ENCODE measurements at regions not wholly inside any gene's neighbourhood (a gene's known extent, or its start where the extent isn't known, plus 50 kb on each side); places are given as distances from the start of the nearest gene placed in this dataset.
A peak's percentile ranks its signal among the peaks of the same experiment; 100 is the strongest.

DNA sequence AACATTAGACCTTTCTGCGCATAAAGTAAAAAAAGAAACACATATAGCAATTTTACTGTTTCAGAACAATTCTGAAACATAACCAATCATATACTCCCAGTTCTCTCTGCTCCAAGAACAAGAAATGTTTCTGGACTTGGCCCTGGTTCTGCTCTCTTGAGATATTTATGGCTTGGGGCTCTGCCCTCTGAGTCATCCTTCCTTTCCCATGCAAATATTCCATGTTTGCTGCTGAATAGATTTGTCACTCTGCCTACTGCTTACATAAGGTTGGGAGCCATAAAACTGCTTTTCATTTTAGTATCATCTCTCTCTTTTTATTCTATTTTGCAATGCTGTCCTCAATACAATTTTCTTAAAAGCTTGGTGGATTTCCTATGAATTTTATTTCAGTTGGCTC lies 499.6 kb upstream of the ACVR2A start:
- in situ Hi-C loops (cut with MboI; ENCODE audit: low pct_unique_long_range_greater_than_20kb, low sequenced_read_pairs, unreplicated experiment): loop anchor here (25.0 kb wide), 1 partner anchor 258 kb away; no protein-coding TSS in a partner anchor
- TF ChIP-seq, protein P1, sequence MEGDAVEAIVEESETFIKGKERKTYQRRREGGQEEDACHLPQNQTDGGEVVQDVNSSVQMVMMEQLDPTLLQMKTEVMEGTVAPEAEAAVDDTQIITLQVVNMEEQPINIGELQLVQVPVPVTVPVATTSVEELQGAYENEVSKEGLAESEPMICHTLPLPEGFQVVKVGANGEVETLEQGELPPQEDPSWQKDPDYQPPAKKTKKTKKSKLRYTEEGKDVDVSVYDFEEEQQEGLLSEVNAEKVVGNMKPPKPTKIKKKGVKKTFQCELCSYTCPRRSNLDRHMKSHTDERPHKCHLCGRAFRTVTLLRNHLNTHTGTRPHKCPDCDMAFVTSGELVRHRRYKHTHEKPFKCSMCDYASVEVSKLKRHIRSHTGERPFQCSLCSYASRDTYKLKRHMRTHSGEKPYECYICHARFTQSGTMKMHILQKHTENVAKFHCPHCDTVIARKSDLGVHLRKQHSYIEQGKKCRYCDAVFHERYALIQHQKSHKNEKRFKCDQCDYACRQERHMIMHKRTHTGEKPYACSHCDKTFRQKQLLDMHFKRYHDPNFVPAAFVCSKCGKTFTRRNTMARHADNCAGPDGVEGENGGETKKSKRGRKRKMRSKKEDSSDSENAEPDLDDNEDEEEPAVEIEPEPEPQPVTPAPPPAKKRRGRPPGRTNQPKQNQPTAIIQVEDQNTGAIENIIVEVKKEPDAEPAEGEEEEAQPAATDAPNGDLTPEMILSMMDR (IDR thresholded peaks at IDR 0.05; ENCODE audit: extremely low read depth, insufficient read depth, missing control alignments): no peak
- no peak for DNase-seq (ENCODE audit: low spot score)

GRCh38 chr2:147342329-147342728 lies 502.5 kb upstream of the ACVR2A start:
- TF ChIP-seq, protein P1 (IDR thresholded peaks at IDR 0.05; ENCODE audit: extremely low read depth, insufficient read depth, missing control alignments): no peak
- no peak for DNase-seq (ENCODE audit: low spot score)
- in situ Hi-C loops (cut with MboI; ENCODE audit: low pct_unique_long_range_greater_than_20kb, low sequenced_read_pairs, unreplicated experiment): loop anchor here (25.0 kb wide), 1 partner anchor 255 kb away; no protein-coding TSS in a partner anchor

GRCh38 chr2:147331790-147332419 lies 512.9 kb upstream of the ACVR2A start:
- TF ChIP-seq, protein P1 (IDR thresholded peaks at IDR 0.05; ENCODE audit: extremely low read depth, insufficient read depth, missing control alignments): peak; percentile 55
- in situ Hi-C loops (cut with MboI; ENCODE audit: low pct_unique_long_range_greater_than_20kb, low sequenced_read_pairs, unreplicated experiment): loop anchor here (25.0 kb wide), 1 partner anchor 245 kb away; no protein-coding TSS in a partner anchor
- DNase-seq (ENCODE audit: low spot score): peak; percentile 19

DNA sequence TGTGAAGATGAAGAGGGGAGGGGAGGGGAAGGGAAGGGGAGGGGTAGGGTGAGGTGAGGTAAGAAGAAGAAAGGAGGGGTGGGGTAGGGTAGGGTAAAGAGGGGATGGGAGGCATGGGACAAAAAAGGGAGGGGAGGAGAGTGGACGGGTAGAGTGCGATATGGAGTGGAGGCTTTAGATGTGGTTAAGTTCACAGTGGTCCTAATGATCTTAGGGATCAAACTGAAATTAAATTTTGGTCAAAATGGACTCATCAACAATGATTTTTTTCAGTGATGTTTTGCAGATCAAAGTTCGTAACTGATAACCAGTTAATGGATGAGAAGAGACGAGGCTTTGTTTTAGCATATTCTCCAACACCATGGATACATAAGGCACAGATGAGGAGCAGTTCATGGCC lies 513.9 kb upstream of the ACVR2A start:
- TF ChIP-seq, protein P1 (IDR thresholded peaks at IDR 0.05; ENCODE audit: extremely low read depth, insufficient read depth, missing control alignments): no peak

DNA sequence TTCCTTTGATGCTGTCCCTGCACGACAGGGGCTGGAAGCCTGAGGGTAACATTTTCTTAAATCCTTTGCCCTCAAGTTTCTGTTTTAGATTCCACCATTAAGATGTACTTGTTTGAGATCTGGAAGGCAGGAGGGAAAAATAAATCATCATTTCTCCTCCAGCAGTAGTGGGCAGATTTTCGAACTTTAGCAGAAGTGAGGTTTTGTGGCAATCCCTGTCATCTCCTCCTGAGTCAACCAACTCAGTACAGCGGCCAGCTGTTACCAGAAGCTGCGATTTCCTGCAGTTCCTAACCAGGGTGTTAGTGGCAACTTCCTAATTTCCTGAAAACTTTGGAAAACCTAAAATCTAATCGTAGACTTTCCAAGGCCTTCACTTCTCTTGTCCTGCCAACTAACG lies 517.2 kb upstream of the ACVR2A start:
- DNase-seq (ENCODE audit: low spot score): peak; percentile 4
- TF ChIP-seq, protein P1 (IDR thresholded peaks at IDR 0.05; ENCODE audit: extremely low read depth, insufficient read depth, missing control alignments): no peak
- in situ Hi-C loops (cut with MboI; ENCODE audit: low pct_unique_long_range_greater_than_20kb, low sequenced_read_pairs, unreplicated experiment): loop anchor here (25.0 kb wide), 1 partner anchor 240 kb away; no protein-coding TSS in a partner anchor

More for the DNA sequence above, 513.9 kb upstream of the ACVR2A start:
- no peak for DNase-seq (ENCODE audit: low spot score)
- in situ Hi-C loops (cut with MboI; ENCODE audit: low pct_unique_long_range_greater_than_20kb, low sequenced_read_pairs, unreplicated experiment): loop anchor here (25.0 kb wide), 1 partner anchor 244 kb away; no protein-coding TSS in a partner anchor

- in situ Hi-C loops (cut with MboI; ENCODE audit: low pct_unique_long_range_greater_than_20kb, low sequenced_read_pairs, unreplicated experiment): loop anchor here (25.0 kb wide), 1 partner anchor 239 kb away; no protein-coding TSS in a partner anchor
- DNase-seq (ENCODE audit: low spot score): no peak
- TF ChIP-seq, protein P1 (IDR thresholded peaks at IDR 0.05; ENCODE audit: extremely low read depth, insufficient read depth, missing control alignments): no peak
Observed at GRCh38 chr2:147325990-147326389, 518.8 kb upstream of the ACVR2A start.

Data from GM13977 (cell line).